GM18498 (cell line): ENCODE measurements at regions not wholly inside any gene's neighbourhood (a gene's known extent, or its start where the extent isn't known, plus 50 kb on each side); places are given as distances from the start of the nearest gene placed in this dataset.

ENCODE experiments used
- ATAC-seq: cut with Tn5 transposase; IDR thresholded peaks from one replicate; pipeline ENCODE4 v1.9.1; 2021; ENCODE audit warnings: mild to moderate bottlenecking, moderate library complexity; ENCODE audit not compliant: unreplicated experiment

DNA sequence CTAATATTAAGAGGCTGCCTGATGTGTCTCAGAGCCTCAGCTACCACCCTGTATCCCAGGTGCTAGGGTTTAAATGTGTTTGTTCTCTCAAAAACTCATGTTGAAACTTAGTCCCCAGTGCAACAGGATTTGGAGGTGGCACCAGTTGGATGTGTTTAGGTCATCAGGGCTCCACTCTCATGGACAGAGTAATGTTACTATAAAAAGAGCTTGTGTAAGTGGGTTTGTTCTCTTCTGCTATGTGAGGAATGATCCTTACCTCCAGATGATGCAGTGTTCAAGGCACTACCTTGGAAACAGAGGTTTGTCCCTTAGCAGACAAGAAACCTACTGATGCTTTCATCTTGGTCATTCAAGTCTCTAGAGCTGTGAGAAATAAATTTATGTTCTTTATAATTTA, 164.9 kb upstream of the EPHA7 start:
- no peak for ATAC-seq

DNA sequence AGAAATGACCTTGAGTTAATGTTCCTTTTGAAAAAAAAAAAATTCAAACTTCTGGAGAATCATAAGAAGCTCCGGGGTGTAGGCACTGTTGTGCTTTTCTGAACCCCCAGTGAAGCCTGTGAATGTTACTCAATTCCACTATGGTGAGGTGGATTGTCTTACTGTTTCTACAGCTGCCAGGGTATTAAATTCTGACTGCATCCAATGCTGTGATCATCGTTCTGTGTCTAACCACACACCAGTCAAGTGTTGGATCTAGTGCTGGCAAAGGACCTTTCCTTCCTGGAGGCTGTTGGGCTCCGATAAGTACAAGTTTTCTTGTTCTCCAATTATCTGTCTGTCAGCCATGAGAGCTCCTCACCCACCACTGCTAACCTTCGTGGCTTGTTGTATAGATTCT, 162.0 kb upstream of the EPHA7 start:
- ATAC-seq, result no peak

DNA sequence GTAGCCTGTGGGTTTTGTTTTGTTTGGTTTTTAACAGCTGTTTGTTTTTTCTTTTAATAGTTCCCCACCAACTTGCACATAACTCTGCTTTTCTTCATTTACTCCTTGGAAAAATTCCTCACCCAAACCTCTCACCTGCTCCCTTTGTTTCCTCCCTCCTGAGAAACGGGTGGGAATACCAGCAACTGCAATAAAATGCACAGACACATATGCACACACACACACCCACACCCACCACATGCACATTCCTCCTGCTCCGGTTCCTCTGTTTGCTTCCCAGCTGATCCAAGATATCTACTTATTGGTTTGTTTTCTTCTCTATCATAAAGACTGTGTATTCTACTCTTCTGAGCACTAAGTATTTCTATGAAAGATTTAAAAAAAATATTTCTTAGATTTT, 161.1 kb upstream of the EPHA7 start:
- ATAC-seq, result no peak

DNA sequence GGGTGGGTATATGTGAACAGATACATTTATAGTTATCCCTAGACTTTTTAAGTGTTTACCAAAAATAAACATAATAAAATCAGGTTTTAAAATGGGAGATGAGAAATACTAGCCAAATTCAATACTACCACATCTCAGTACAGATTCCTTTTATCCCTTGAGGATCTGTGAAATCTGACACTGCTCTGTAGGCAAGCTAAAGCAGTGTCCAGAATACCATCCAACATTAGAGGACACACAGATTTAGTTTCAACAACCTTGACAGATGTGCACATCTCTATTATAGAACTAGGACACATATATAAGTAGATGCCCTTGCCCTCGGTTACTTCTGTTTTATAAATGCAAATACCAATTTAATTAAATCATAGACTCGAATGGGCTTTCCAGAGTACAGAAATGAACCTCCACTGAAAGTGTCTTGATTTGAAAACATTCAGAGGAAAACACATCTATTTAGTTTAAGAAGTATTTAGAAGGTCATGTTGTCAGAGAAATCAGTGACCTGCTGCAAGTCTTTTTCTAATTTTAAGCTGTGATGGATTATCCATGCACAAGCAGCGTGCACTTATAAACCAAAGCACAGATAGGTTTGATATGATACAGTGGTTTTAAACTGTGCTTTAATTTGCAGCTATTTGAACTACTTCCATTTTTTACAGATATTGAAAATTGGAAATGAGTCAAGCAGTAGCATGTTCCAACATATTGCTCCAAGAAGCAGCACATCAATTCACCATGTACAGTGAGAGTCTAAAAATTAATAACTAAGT, 156.3 kb upstream of the EPHA7 start:
- ATAC-seq, result no peak

DNA sequence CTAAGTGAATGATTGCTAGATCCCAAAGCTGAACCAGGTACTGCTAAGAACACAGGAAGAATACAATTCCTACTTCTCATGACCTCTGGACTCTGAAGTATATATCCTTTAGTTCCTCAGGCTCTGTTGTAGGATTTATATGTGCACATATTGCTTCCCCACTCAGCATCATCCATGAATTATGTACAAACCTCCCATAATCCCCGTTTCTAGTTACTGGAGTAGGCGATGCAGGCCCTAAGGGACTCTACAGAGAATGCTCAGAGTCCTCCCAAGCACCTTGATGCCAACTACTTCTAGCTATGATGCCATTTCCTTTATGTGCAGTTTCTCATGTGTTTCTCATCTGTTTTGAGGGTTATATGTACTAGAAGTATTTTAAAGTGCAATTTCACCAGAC, 154.9 kb upstream of the EPHA7 start:
- no peak for ATAC-seq

DNA sequence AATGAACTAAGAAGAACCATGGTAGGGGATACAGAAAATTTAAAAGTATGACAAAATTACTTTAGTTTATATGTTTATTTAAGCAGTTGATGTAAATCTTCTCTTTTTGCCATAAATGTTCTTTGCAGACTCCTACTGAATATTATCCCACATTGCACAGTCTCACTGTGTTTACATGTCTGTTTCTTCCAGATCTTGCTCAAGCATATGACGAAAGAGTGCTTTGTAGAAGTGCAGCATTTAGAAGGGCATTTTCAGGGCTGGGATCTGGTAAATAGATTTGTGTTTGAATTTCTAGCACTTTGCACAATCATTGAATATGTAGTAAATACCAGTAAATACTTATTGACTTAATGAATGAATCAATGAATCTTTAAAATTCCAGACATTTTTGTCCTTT, 152.0 kb upstream of the EPHA7 start:
- ATAC-seq, result no peak

DNA sequence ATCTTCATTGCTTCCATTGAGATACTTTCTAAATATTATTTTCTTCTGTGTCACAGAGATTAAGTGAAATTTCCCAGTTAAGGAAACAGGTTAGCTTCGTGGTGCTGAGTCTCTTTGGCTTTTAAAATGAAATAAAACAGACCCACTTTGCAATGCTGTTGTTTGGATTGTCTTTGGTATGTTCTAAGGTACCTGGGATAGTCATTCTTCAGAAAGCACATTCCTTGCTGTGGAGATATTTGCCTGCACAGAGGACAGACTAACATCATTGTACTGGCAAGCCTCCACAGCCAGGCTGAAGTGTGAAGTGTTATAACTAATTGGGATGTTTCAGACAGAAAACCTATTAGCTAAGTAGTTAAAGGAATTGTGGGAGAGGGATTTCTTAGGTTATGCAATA, 148.8 kb upstream of the EPHA7 start:
- ATAC-seq, result no peak

DNA sequence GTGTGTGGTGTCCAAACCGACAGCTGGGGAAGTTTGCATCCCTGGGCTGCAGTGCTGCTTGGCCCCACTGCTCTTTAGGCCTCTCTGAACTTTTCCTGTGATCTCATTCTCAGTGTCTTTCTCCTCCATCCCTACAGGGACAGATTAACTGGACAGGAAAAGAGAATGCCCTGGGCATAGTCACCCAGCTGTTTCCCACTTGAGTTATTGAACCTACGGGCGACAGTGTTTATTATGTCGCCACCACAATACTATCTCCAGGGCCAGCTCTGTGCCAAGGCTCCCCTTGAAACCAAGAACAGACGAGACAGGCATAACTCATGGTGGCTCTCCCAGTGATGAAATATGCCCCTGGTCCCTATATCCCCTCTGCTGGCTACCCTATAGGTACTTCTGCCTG, 147.8 kb upstream of the EPHA7 start:
- no peak for ATAC-seq

DNA sequence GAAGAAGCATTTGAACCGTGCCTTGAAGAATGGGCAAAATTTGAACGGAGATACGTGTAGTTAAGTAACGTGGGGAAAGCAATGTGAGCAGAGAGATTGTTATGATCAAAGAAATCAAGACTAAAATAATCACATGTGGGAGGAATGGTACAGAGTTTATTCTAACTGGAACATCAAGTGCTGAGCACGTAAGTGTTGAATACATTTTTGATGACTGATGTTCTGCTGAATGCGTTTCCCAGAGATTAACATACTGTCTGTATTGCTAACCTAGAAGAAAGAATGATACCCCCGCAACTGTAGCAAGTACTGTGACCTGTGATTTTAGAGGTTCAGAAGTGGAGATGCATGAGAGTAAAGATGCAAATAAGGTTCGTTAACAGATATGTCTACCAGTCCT, 146.9 kb upstream of the EPHA7 start:
- no peak for ATAC-seq

DNA sequence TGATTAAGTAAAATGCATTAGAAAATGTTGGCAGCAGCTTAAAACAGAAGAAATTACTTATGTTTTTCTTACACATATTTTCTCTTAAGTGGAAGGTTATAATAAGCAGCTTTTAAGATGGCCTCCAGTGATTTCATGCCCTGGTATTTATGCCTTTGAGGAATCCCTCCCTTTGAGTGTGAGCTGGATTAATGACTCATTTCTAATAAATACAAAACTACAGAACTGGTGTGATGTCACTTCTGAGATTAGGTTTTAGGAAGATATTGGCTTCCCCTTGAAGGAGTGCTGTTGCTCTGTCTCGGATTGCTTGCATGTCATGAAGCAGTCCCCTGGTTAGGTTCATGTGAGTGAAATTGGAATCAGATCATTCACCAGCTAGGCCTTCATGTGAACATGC, 143.2 kb upstream of the EPHA7 start:
- no peak for ATAC-seq

DNA sequence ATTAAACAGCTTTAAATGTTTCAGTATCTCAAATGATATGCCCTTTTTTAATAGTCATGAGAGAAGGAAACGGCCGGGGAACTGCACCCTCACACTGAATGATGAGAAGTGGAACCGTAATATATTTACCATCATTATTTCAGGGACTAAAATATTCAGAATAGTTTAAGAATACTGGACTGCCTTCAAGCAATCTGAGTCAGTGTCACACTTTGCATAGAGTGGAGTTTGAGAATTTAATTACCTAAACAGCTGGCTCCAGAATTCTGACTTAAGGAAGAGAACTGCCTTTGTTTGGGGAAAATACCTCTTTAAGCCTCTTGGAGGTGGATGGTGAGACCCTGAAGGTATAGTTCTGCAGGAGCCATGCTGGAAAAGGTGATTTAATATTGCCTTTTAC, 135.9 kb upstream of the EPHA7 start:
- no peak for ATAC-seq

DNA sequence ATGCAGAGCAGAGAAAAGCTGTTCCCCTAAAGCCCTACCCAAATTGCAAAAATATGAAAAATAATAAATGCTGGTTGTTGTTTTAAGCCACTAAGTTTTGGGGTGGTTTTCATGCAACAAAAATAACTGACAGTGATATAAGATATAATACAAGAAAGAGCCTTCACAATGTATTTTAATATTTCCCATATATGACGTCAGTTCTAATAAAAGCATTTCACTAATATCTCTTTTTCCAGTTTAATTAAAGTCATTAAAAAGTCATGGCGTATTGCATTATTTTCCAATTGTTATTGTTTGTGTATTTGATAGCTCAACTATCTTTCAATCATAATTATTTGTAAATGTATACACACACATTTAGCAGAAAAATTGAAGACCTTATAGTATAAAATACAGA, 134.7 kb upstream of the EPHA7 start:
- ATAC-seq, result no peak

DNA sequence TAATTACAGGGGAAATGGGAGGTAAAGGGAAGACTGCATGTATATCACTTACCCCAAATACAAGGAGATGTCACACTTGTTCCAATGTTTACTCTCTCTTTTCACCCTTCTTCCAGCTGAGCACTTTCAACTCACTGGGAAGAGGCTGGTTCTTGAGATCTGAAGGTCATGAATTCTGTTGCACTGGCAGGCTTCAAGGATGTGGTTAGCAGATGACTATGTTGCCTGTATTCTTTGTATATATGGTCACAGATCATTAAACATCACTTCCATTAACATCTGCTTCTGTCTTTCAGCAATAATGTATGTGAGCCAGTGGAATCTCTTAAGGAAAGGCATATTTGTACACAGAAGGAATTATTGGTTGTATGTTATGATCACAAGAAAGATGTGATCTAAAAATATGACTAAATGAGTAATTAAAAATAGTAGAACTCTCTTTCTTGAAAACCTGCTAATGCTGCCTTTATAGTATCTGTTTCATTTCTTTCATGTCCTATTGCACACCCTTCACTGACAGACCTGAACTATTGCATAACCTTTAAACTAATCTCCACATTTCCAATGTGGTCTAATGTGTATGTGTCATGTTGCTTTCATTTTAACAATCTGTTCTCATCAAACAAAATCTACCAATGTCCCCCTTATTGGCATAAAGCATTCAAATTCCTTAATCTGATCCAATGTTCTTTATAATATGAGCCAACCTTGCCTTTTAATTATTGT, 131.4 kb upstream of the EPHA7 start:
- ATAC-seq, result no peak

DNA sequence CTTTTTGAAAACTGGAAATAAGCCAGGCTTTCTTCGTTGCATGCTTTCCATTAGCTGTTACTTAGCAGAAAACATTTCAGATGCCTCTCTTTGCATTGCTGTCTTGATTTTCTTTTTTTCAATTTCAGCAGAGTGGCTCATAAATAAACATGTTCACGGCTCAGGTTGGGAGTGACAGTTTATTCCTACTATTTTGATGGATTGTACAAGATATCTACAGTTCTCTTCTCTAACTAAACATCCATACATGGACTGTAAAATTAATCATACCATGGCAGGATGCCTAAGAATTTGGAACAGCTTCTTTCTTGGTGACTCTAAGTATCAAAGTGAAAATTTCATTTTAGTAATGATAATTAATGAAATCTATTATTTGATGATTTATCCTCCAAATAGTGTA, 130.5 kb upstream of the EPHA7 start:
- no peak for ATAC-seq

DNA sequence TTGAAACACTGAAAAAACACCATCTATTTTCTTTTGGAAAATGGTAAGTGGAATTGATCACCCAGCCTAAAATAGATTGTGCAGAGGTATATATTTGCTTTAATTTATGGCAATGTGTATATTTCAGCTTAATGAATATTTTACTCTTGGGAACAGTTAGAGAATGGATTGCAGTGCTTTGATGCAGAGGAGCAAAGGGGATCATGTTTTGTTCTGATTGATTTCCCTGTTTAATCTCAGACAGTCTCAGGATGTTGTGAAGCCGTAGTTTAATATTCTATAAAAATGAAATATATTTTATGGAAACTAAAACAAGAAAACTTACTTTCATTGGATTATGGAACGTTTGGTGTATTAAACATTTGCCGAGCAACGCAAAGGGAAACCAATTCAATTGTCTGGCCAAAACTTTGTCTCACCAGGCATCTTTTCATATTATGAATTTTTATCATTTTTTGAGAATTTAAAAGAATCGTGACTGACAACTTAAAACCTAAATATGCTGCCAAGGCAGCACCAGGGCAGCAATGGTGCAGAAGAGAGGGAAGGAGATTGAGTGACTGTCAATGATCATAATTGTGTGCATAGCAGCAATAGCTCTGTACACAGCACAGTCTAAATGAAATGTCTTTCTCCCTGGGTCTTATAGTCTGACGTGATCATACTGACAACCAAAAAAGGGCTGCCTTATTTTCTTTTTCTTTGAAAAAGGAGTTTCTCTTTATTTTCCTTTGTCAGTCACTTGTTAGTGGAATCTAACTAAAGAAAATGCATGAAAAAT, 105.5 kb upstream of the EPHA7 start:
- ATAC-seq, result no peak

DNA sequence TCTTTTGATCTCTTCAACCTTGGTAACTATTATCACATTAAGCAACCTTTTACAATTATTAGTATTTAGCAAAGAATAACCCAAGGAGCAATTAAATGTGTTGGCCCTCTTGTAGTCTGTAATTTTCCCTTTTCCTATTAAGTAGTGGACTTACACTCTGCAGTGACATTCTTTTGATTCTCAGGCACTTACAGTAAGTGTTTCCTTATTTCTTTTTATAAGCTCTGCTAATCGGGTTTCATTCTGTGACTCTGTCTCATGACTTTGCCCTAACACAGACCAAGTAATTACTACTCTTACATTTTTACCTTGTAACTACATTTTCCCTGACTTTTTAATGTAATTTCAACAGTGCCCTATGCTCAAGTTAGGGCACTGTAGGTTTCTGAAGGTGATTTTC, 104.0 kb upstream of the EPHA7 start:
- no peak for ATAC-seq

DNA sequence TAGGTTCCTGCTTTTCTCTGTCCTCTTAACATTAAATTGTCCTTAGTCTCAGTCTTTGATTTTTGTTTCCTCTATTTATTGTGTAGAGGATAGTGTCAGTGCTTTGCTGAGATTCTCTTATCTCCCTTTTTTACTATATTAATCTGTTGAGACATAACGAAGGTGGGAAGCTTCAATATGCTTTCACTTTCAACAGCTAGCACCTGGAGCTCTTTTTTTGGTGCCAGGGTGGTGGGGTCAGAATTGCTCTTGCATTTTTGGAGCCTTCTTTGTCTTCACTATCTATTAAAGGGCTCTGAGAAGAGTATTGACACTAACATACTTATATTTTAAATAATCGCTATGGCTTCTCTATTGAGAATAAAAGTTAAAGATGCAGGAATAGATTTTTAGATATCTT, 97.1 kb upstream of the EPHA7 start:
- no peak for ATAC-seq

DNA sequence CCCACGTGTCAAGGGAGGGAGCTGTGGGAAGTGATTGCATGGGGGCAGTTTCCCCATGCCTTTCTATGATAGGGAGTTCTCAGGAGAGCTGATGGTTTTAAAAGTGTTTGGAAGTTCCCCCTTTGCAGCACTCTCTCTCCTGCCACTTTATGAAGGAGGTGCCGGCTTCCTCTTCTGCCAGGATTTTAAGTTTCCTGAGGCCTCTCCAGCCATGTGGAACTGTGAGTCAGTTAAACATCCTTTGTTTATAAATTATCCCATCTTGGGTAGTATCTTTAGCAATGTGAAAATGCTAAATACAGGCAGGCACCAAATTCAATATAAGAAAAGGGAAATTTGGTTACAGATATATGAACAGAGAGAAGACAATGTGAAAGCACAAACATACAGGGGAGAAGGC, 96.4 kb upstream of the EPHA7 start:
- no peak for ATAC-seq

DNA sequence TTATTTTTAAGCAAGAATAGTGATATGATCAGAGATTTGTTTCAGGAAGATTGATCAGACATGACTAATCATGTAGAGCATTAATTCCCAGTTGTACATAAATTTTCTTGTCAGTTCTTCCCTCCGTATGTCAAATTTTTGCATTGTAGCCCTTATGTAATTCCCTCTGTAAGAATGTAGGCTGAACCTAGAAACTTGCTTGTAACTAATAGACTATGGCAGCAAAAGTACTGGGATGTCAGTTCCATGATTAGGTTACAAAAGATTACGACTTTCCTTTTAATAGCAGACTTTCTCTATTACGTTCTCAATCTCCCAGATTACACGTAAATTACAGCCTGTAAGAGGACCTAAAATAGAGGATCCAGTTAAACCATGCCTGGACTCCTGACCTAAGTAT, 79.4 kb upstream of the EPHA7 start:
- no peak for ATAC-seq

DNA sequence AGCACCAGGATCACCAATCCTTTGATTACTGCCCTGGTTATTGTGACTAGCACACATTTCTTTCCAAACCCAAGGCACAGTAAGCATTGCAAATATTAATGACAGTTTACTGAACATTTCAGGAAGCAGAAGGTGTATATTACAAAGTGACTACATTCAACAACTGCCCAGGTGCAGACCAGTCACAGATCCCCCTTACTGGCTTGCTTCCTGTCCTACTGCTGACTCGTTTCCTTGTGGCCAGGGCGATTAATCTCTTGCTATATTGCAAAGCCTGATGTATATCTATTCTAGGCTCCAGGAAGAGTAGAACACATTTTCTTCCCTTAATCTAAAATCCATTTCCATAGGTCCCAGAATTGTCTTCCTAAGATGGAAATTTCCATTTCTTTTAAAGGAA, 77.2 kb upstream of the EPHA7 start:
- ATAC-seq, result no peak

DNA sequence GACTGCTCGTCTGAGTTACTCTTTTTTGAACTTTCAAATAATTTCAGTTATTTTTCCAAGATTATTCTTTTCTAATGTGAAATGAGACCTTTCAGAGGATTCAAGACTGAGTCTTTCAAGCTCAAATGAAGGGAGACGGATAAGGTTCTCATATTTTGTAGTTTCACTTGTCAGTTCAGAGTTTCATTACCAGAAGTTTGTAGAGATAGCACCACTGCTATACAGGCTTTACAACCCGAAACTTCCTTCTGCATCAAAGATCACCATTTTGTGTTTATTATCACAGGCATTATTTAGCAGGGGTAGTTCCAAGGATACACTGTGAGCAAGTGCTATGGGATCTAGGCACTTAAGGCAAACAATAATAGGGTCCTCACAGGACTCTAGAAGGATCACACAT, 74.7 kb upstream of the EPHA7 start:
- no peak for ATAC-seq

DNA sequence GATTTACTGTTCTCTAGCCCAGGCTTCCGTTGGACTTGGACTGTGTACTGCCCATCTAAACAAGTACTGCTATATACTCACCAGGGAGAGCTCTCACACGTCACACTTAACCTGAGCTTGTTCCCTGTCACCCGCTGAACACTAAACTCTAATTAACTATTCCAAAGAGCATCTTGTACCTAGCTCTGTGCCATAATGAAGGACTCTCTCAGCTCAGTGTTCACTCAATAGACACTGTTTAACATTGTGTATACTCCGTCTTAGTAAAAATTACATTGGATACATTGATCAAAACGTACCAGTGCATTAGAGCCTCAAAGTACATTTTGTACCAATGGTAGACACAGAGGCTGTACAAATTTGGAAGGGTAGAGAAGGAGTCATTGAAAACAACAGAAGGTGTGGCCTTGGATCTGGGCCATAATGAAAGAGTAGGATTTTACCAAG, 55.4 kb upstream of the EPHA7 start:
- no peak for ATAC-seq
